NCI-H2227 treated with DMSO at 0.1 percent for 48 hours (cell line): ENCODE measurements at regions not wholly inside any gene's neighbourhood (a gene's known extent, or its start where the extent isn't known, plus 50 kb on each side); places are given as distances from the start of the nearest gene placed in this dataset.
"Not testable (repeated sequence)": the region's sequence is repeated elsewhere in the genome, so short reads cannot be mapped to it uniquely, and the experiment has no call there.

Source experiments
- DNase-seq: peaks from one replicate; lab custom pipeline; 2025; lab: John Stamatoyannopoulos, UW

- DNase-seq, result not testable (repeated sequence)
Observed at GRCh38 chr1:149635290-149635899, 51.7 kb downstream of the PPIAL4C start.

GRCh38 chr1:149636286-149637122 lies 52.9 kb downstream of the PPIAL4C start:
- peak; percentile 83 for DNase-seq

GRCh38 chr1:149638481-149638880 lies 54.8 kb downstream of the PPIAL4C start:
- DNase-seq, result not testable (repeated sequence)

- DNase-seq, result not testable (repeated sequence)
Observed at GRCh38 chr1:149638901-149639658, 55.4 kb downstream of the PPIAL4C start.

GRCh38 chr1:149641179-149641578 lies 57.5 kb downstream of the PPIAL4C start:
- not testable (repeated sequence) for DNase-seq

GRCh38 chr1:149644818-149645217 lies 61.2 kb downstream of the PPIAL4C start:
- not testable (repeated sequence) for DNase-seq

- DNase-seq, result peak; percentile 20
Observed at GRCh38 chr1:149646360-149647017, 62.8 kb downstream of the PPIAL4C start.

GRCh38 chr1:149647018-149647373 lies 63.3 kb downstream of the PPIAL4C start:
- DNase-seq, result not testable (repeated sequence)

GRCh38 chr1:149657750-149658149 lies 74.1 kb downstream of the PPIAL4C start:
- not testable (repeated sequence) for DNase-seq

- DNase-seq, result not testable (repeated sequence)
Observed at GRCh38 chr1:149658175-149658574, 74.5 kb downstream of the PPIAL4C start.

- DNase-seq, result not testable (repeated sequence)
Observed at GRCh38 chr1:149664624-149665023, 81.0 kb downstream of the PPIAL4C start.

- DNase-seq, result not testable (repeated sequence)
Observed at GRCh38 chr1:149665033-149665432, 81.4 kb downstream of the PPIAL4C start.

- DNase-seq, result not testable (repeated sequence)
Observed at GRCh38 chr1:149665528-149665927, 81.9 kb downstream of the PPIAL4C start.

- DNase-seq, result not testable (repeated sequence)
Observed at GRCh38 chr1:149673231-149673909, 89.7 kb downstream of the PPIAL4C start.

- DNase-seq, result not testable (repeated sequence)
Observed at GRCh38 chr1:149674921-149675320, 91.3 kb downstream of the PPIAL4C start.

- DNase-seq, result not testable (repeated sequence)
Observed at GRCh38 chr1:149677359-149677758, 93.7 kb downstream of the PPIAL4C start.

GRCh38 chr1:149686593-149687238 lies 95.8 kb upstream of the FCGR1A start:
- not testable (repeated sequence) for DNase-seq

GRCh38 chr1:149691399-149691798 lies 91.1 kb upstream of the FCGR1A start:
- not testable (repeated sequence) for DNase-seq

- not testable (repeated sequence) for DNase-seq
Observed at GRCh38 chr1:149692804-149693539, 89.5 kb upstream of the FCGR1A start.

GRCh38 chr1:149695066-149695465 lies 87.4 kb upstream of the FCGR1A start:
- not testable (repeated sequence) for DNase-seq
